Fibroblast of lung (primary cell): ENCODE measurements at regions not wholly inside any gene's neighbourhood (a gene's known extent, or its start where the extent isn't known, plus 50 kb on each side); places are given as distances from the start of the nearest gene placed in this dataset.

Experiments used
- EZH2 ChIP-seq: IDR thresholded peaks from 2 replicates; pipeline ENCODE4 v1.5.1; 2012; ENCODE audit warnings: low read length, control low read depth, mild to moderate bottlenecking; ENCODE audit errors: missing control alignments
- TF ChIP-seq, protein P1 (sequence below), 2 donors: IDR thresholded peaks in 1 of 2; conservative IDR thresholded peaks in 1 of 2; 1 replicate in 1 of 2; 2 replicates in 1 of 2; pipeline ENCODE4 v1.5.1; 2011 to 2012; ENCODE audit warnings: low read length in 2 of 2, control low read depth in 1 of 2, inconsistent platforms in 1 of 2, low read depth in 1 of 2, mild to moderate bottlenecking in 1 of 2

- TF ChIP-seq, protein P1, sequence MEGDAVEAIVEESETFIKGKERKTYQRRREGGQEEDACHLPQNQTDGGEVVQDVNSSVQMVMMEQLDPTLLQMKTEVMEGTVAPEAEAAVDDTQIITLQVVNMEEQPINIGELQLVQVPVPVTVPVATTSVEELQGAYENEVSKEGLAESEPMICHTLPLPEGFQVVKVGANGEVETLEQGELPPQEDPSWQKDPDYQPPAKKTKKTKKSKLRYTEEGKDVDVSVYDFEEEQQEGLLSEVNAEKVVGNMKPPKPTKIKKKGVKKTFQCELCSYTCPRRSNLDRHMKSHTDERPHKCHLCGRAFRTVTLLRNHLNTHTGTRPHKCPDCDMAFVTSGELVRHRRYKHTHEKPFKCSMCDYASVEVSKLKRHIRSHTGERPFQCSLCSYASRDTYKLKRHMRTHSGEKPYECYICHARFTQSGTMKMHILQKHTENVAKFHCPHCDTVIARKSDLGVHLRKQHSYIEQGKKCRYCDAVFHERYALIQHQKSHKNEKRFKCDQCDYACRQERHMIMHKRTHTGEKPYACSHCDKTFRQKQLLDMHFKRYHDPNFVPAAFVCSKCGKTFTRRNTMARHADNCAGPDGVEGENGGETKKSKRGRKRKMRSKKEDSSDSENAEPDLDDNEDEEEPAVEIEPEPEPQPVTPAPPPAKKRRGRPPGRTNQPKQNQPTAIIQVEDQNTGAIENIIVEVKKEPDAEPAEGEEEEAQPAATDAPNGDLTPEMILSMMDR (conservative IDR thresholded peaks at IDR 0.05 in 1 of 2, IDR thresholded peaks at IDR 0.05 in 1 of 2; ENCODE audit: low read depth in 1 of 2, low read length in 2 of 2), result no peak
- TF ChIP-seq EZH2, result no peak
Observed at GRCh38 chr1:10852018-10852417, 55.6 kb upstream of the CASZ1 start.
